Endometrium (tissue), 2 donors: ENCODE measurements at regions not wholly inside any gene's neighbourhood (a gene's known extent, or its start where the extent isn't known, plus 50 kb on each side); places are given as distances from the start of the nearest gene placed in this dataset.
"Not testable (repeated sequence)": the region's sequence is repeated elsewhere in the genome, so short reads cannot be mapped to it uniquely, and the experiment has no call there.

Experiments
- FAIRE-seq: peaks from 2 replicates; lab custom pipeline; 2012; peaks lifted over from hg19 to GRCh38; lab: Jason Lieb, UNC
- donor health status: control.
- donor health status: control.

- FAIRE-seq = no peak
Measured at GRCh38 chr13:65500481-65500880, 1729.7 kb downstream of the PCDH9 start.

DNA sequence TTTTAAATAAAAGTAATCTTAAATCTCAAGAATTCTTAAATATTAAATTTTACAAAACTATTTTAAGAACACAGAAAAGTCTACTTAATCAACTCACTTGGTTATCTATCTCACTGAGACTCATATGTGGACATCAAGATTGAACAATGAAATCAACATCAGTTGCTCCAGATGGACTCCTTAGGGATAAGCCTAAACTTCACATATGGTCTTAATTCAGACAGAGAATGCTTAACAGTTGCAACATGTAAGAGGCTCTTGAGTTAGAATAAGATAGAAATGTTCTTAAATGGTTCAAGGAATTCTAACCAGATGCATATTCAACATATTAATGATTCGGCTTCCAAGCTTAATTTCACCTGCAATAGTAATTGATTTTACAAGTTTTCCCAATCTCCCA lies 1730.9 kb downstream of the PCDH9 start:
- no peak for FAIRE-seq

GRCh38 chr13:65497265-65497664 lies 1732.9 kb downstream of the PCDH9 start:
- no peak for FAIRE-seq

GRCh38 chr13:65490725-65491124 lies 1739.4 kb downstream of the PCDH9 start:
- FAIRE-seq = not testable (repeated sequence)

DNA sequence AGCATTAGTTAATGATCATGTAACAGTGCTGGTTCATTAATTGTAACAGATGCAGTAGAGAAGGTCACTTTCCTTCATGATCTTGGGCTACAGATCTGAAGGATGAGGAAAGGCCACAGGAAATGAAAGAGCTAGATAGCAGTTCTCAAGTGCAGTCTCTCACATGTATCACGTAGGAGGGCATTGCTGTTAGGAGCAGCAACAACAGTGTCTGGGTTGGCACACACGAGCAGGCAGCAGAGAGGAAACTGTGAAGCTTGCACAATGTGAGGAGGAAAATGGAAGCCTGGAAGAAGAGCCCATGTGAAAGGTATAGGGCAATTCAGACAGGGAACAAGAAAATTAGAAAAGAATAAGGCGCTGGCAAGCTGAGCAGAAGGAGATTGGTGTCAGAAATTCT lies 1741.5 kb downstream of the PCDH9 start:
- FAIRE-seq = no peak

DNA sequence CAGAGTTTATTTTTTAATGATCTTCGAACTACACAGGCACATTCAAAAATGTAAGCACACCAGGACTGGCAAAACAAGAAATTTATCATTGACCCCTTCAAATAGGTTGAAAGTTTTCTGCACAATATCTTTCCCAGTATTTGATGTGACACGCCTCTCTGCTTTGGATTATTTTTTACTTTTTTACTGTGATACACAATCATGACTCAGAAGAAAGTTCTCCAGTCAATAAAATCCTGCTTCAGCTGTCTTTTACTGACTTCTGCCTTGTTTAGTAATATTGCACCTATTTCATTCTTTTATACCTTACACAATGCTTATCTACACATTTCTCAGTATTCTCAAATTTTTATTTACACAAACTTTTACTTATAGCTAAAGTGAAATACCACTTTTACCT lies 1750.4 kb downstream of the PCDH9 start:
- no peak for FAIRE-seq

GRCh38 chr13:65473196-65473595 lies 1756.9 kb downstream of the PCDH9 start:
- no peak for FAIRE-seq

DNA sequence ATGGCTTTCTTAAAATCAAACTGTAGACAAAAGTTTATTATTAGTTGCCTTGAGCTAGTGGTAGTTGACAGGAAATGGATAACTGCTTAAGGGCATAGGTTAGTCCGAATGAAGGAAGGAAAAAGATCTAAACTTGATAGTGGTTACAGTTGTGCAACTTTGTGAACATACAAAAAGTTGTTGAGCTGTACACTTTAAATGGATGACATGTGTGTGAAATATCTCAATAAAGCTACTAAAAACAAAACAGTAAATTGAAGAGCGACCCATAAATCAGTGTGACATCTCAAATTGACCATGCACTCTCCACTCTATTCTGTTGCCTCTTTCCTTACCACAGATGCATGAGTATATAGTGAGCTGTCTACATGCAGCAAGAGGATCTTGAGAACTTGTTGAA lies 1757.8 kb downstream of the PCDH9 start:
- FAIRE-seq = no peak

- FAIRE-seq = no peak
Measured at GRCh38 chr13:65470781-65471180, 1759.4 kb downstream of the PCDH9 start.

DNA sequence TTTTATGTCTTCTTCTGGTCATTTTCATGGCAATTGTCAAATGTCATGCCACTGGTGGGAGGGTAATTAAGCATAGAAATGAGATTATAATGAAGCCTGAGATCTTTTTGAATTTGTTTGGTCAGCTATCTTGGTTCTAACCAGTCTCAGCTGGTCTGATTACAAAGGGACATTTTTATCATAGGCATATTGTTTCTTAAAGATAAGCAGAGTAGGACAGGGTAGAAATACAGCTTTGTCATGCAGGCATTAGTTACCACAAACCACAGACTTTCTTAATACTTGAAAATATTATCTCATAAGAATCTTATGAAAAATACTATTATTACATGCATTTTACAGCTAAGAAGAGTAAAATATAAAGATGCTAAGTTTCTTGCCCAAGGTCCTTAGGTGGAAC lies 1761.5 kb downstream of the PCDH9 start:
- FAIRE-seq = no peak

- FAIRE-seq = no peak
Measured at GRCh38 chr13:65461590-65461989, 1768.5 kb downstream of the PCDH9 start.

- FAIRE-seq = no peak
Measured at GRCh38 chr13:65460136-65460535, 1770.0 kb downstream of the PCDH9 start.

- no peak for FAIRE-seq
Measured at GRCh38 chr13:65456150-65456912, 1773.8 kb downstream of the PCDH9 start.

- no peak for FAIRE-seq
Measured at GRCh38 chr13:65454403-65454802, 1775.7 kb downstream of the PCDH9 start.

DNA sequence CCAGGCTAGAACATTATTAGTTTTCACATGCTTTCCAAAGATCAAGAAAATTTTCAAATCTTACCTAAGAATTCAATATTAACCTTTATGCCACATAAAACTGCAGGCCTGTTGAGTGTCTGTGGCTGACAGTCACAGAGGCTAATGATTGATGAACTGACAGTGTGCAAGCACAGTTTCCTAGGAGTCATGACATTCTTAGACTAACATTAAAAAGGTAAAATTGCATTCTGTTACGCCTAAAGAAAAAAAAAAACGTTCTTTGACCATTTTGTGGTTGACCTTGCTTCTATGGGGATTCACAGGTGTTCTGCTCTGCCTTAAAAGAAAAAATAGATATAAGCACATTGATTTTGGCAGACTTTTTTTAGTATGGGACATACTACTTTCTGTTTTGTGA lies 1776.2 kb downstream of the PCDH9 start:
- FAIRE-seq = no peak

GRCh38 chr13:65445340-65445739 lies 1784.8 kb downstream of the PCDH9 start:
- no peak for FAIRE-seq

DNA sequence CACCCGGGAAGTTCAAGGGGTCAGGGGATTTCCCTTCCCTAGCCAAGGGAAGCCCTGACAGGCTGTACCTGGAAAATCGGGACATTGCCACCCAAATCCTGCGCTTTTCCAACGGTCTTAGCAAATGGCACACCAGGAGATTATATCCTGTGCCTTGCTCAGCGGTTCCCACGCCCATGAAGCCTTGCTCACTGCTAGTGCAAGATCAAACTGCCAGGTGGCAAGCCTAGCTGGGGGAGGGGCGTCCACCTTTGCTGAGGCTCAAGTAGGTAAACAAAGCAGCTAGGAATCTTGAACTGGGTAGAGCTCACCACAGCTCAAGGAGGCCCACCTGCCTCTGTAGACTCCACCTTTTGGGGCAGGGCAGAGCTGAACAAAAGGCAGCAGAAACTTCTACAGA lies 1794.5 kb downstream of the PCDH9 start:
- FAIRE-seq = no peak

DNA sequence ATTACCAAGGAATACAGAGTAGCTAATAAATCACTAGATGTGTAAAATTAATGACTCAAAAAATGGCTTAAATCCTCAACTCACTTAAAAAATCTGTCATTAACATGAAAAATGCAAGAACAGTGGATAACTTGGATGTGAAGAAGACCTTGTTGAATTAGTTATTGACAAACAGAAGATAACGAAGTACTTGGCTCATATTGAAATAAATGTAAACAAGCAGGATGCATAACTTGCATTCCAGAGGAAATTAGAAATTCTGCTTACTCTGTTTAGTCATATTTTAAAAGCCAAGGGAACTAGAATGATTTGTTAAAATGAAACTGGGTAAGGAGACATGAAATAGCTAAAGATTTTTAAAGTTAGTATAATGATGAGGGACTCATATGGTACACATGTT lies 1812.2 kb downstream of the PCDH9 start:
- no peak for FAIRE-seq

DNA sequence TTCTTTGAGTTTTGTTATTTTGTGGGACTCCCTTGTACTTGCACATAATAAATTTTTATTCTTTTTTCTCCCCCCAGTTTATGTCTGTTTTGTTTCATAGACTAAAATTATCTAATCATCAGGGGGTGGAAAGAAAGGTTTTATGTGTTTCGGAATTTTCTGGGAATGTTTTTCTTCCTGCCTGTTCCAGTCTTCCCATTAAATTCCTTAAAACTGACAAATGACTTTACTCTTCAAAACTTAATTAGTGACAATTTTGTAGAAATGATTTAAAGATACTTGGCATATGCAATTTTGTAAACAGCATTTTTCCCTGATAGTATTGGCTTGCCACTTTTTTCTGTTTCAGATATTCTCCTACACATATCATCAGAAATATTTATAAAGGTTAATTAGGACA lies 1813.4 kb downstream of the PCDH9 start:
- FAIRE-seq = peak; percentile 98

DNA sequence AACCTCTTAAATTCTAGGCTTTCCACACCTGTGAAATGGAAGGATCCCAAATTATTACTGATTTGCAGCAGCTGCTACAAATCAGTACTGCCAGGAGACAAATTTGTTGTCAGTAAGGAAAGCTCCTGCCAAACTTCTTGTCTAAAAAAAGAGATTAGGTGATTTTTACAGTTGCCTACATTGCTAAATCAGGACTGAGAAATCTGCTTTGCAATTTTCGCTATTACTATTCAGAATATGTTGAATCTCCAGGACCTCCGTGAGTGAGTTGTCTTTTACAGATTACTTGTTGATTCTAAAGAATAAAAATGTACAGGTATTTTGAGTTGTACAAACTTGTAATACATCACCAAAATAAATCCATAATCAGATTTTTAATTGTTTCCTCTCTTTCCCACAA lies 1815.9 kb downstream of the PCDH9 start:
- no peak for FAIRE-seq

GRCh38 chr13:65411521-65411920 lies 1818.6 kb downstream of the PCDH9 start:
- no peak for FAIRE-seq

- FAIRE-seq = no peak
Measured at GRCh38 chr13:65410791-65411190, 1819.3 kb downstream of the PCDH9 start.

- FAIRE-seq = no peak
Measured at GRCh38 chr13:65401315-65401714, 1828.8 kb downstream of the PCDH9 start.

DNA sequence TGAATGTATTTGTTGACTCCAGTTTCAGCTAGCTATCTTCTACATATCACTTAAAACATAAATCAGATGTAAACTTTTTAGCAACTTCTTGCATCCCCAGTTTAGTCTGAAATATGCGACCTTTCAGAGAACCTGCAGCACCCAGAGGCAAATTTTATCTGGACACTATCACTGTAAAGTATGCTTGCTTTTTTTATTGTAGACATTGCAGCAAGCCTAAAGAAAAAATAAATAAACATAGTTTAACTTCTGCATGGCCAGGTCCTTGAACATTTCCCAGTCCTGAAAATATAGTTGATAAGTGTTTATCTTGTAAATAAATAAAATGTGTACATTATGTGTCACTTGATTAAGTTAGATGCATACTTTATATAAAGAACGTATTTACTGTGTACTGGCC lies 1829.4 kb downstream of the PCDH9 start:
- FAIRE-seq = no peak
